DMS 273 (cell line): ENCODE measurements at regions not wholly inside any gene's neighbourhood (a gene's known extent, or its start where the extent isn't known, plus 50 kb on each side); places are given as distances from the start of the nearest gene placed in this dataset.
A peak's percentile ranks its signal among the peaks of the same experiment; 100 is the strongest.

Experiments
- DNase-seq: peaks from one replicate; lab custom pipeline; 2025; ENCODE audit not compliant: unreplicated experiment; lab: John Stamatoyannopoulos, UW

GRCh38 chr7:140242057-140243031 lies 65.6 kb upstream of the KDM7A start:
- peak; percentile 90 for DNase-seq

- no peak for DNase-seq
Measured at GRCh38 chr7:140239653-140239935, 62.8 kb upstream of the KDM7A start.

- DNase-seq = peak; percentile 95
Measured at GRCh38 chr7:140238778-140239652, 62.2 kb upstream of the KDM7A start.

GRCh38 chr7:140237390-140237789 lies 60.6 kb upstream of the KDM7A start:
- no peak for DNase-seq

- no peak for DNase-seq
Measured at GRCh38 chr7:140236626-140237025, 59.8 kb upstream of the KDM7A start.

GRCh38 chr7:140235114-140235513 lies 58.3 kb upstream of the KDM7A start:
- no peak for DNase-seq

- no peak for DNase-seq
Measured at GRCh38 chr7:140232957-140233917, 56.5 kb upstream of the KDM7A start.

- peak; percentile 58 for DNase-seq
Measured at GRCh38 chr7:140231771-140232491, 55.1 kb upstream of the KDM7A start.

GRCh38 chr7:140230861-140231770 lies 54.3 kb upstream of the KDM7A start:
- DNase-seq = peak; percentile 98

- peak; percentile 90 for DNase-seq
Measured at GRCh38 chr7:140230516-140230860, 53.7 kb upstream of the KDM7A start.

- DNase-seq = peak; percentile 87
Measured at GRCh38 chr7:140229591-140230515, 53.1 kb upstream of the KDM7A start.

- peak; percentile 45 for DNase-seq
Measured at GRCh38 chr7:140229101-140229525, 52.3 kb upstream of the KDM7A start.
